Adrenal gland (tissue), 9 donors: ENCODE measurements at regions not wholly inside any gene's neighbourhood (a gene's known extent, or its start where the extent isn't known, plus 50 kb on each side); places are given as distances from the start of the nearest gene placed in this dataset.

Experiments used
- DNase-seq, 7 donors: peaks; one replicate each; pipeline ENCODE4 v3.0.0-alpha.2; 2019 to 2020
- H3K27ac ChIP-seq, 5 donors: fragments of 200-600 bp; sonication (generic) in 4 of 5; 1 replicate in 3 of 5; 2 replicates in 2 of 5; pipeline versions ENCODE4 v1.5.1 to v1.8.0; 2016 to 2020; ENCODE audit warnings: mild to moderate bottlenecking in 1 of 5
- H3K27me3 ChIP-seq: fragments of 200-600 bp; 2 replicates; pipeline ENCODE4 v1.8.0; 2021
- H3K36me3 ChIP-seq, 2 donors: fragments of 200-600 bp; replicated peaks in 1 of 2; 1 replicate in 1 of 2; 2 replicates in 1 of 2; pipeline versions ENCODE4 v1.5.1 to v1.8.0; 2018 to 2022
- H3K4me1 ChIP-seq, 2 donors: fragments of 200-600 bp; replicated peaks in 1 of 2; 1 replicate in 1 of 2; 2 replicates in 1 of 2; pipeline versions ENCODE4 v1.5.1 to v1.8.0; 2018 to 2021
- H3K4me3 ChIP-seq, 4 donors: fragments of 200-600 bp; sonication (generic) in 3 of 4; one replicate each; pipeline ENCODE4 v1.5.1; 2016 to 2018
- H3K9me3 ChIP-seq, 3 donors: fragments of 200-600 bp; sonication (generic) in 1 of 3; replicated peaks in 1 of 3; 1 replicate in 2 of 3; 2 replicates in 1 of 3; pipeline versions ENCODE4 v1.5.1 to v1.8.0; 2016 to 2021
- CTCF ChIP-seq, 6 experiments: fragments of 450-650 bp in 4 of 6; fragments of 200-600 bp in 2 of 6; sonication (generic) in 1 of 6; IDR thresholded peaks; 1 replicate in 5 of 6; 2 replicates in 1 of 6; pipeline versions ENCODE4 v1.5.1 to v1.8.0; 2016 to 2021; ENCODE audit warnings: antibody characterized with exemption in 6 of 6, mild to moderate bottlenecking in 2 of 6, moderate library complexity in 1 of 6
- POLR2A ChIP-seq, 2 donors: fragments of 450-650 bp; IDR thresholded peaks; one replicate each; pipeline ENCODE4 v1.6.1; 2017; ENCODE audit warnings: antibody characterized with exemption in 2 of 2, mild to moderate bottlenecking in 2 of 2, moderate library complexity in 1 of 2
- WGBS, 4 donors: extraction: QIAGEN DNeasy Blood & Tissue Kit in 2 of 4; methylation state at CpG; one replicate each; pipeline versions ENCODE4 v1.1.5 to v1.1.7; 2013 to 2017; 5-methylcytosine and 5-hydroxymethylcytosine counted together
- intact Hi-C, 2 donors: fragments of 100-400 bp; cut with DNase I; formaldehyde crosslinking; loops; one replicate each; pipeline versions ENCODE4 v1.14.1 to v1.15.0; 2022 to 2023
- donor health status: healthy with polysubstance abuse.
- donor health status: Bipolar disorder and iron deficiency.
- donor health status: DM: yes; HTN: yes; CAD: no.
- donor health status: DM: no; HTN: no; CAD: no.
- donor health status: DM: no; HTN: no; CAD: no.

GRCh38 chr18:3388323-3388722 lies 61.6 kb upstream of the TGIF1 start:
- no peak overlapping the region for H3K4me3 ChIP-seq
- no peaks in the 10 kb centered on the region for H3K4me1 ChIP-seq
- intact Hi-C loops: no loop called here
- no peak for DNase-seq
- H3K27ac ChIP-seq: no peak overlapping the region
- H3K36me3 ChIP-seq: no peaks in the 10 kb centered on the region
- no peaks in the 10 kb centered on the region for H3K9me3 ChIP-seq
- no peaks in the 10 kb centered on the region for H3K27me3 ChIP-seq
- WGBS, 4 donors: 75 to 93% (median 87%) methylated on average over 1 of the region's 1 CpG
- TF ChIP-seq POLR2A (IDR thresholded peaks at IDR 0.05) (no peak), CTCF (IDR thresholded peaks at IDR 0.05) (no peak)

GRCh38 chr18:3388980-3389379 lies 61.0 kb upstream of the TGIF1 start:
- 59 to 75% (median 69%) methylated on average over 4 of the region's 4 CpGs for WGBS, 4 donors
- TF ChIP-seq POLR2A (IDR thresholded peaks at IDR 0.05) (no peak), CTCF (IDR thresholded peaks at IDR 0.05) (no peak)
- Histone ChIP-seq H3K27me3 (no peaks in the 10 kb centered on the region), H3K4me1 (no peaks in the 10 kb centered on the region), H3K9me3 (no peaks in the 10 kb centered on the region), H3K36me3 (no peaks in the 10 kb centered on the region), H3K4me3 (no peak overlapping the region), H3K27ac (no peak overlapping the region)
- no peak for DNase-seq
- intact Hi-C loops: no loop called here

- no peaks in the 10 kb centered on the region for H3K36me3 ChIP-seq
- no peaks in the 10 kb centered on the region for H3K9me3 ChIP-seq
- DNase-seq: no peak
- intact Hi-C loops: no loop called here
- no peak overlapping the region for H3K4me3 ChIP-seq
- 89 to 97% (median 92%) methylated on average over 3 of the region's 3 CpGs for WGBS, 4 donors
- no peak overlapping the region for H3K27ac ChIP-seq
- H3K27me3 ChIP-seq: no peaks in the 10 kb centered on the region
- H3K4me1 ChIP-seq: no peaks in the 10 kb centered on the region
- TF ChIP-seq POLR2A (IDR thresholded peaks at IDR 0.05) (no peak), CTCF (IDR thresholded peaks at IDR 0.05) (no peak)
Measured at GRCh38 chr18:3389977-3390376, 60.0 kb upstream of the TGIF1 start.

- TF ChIP-seq POLR2A (IDR thresholded peaks at IDR 0.05) (no peak), CTCF (IDR thresholded peaks at IDR 0.05) (no peak)
- H3K4me3 ChIP-seq: no peak overlapping the region
- H3K4me1 ChIP-seq: no peaks in the 10 kb centered on the region
- H3K9me3 ChIP-seq: no peaks in the 10 kb centered on the region
- H3K27ac ChIP-seq: no peak overlapping the region
- 77 to 86% (median 79%) methylated on average over 5 of the region's 5 CpGs for WGBS, 4 donors
- H3K27me3 ChIP-seq: no peaks in the 10 kb centered on the region
- intact Hi-C loops: no loop called here
- DNase-seq: no peak
- H3K36me3 ChIP-seq: no peaks in the 10 kb centered on the region
Measured at GRCh38 chr18:3391704-3392466, 58.1 kb upstream of the TGIF1 start.
